ENCODE measurements at regions not wholly inside any gene's neighbourhood (a gene's known extent, or its start where the extent isn't known, plus 50 kb on each side); places are given as distances from the start of the nearest gene placed in this dataset.

- H3K27me3 ChIP-seq (ENCODE audit: insufficient read depth, insufficient read length) = peaks cover 2% of the 10 kb centered on the region
- no peak for DNase-seq (ENCODE audit: low read depth, low spot score)
- H3K4me1 ChIP-seq (ENCODE audit: insufficient read depth, insufficient read length) = peaks cover 3% of the 10 kb centered on the region
- no peaks in the 10 kb centered on the region for H3K9me3 ChIP-seq (ENCODE audit: insufficient read depth, low read length)
- TF ChIP-seq SUZ12 (IDR thresholded peaks at IDR 0.05; ENCODE audit: extremely low read depth, insufficient read depth, insufficient read length) (no peak), ZNF274 (IDR thresholded peaks at IDR 0.05; ENCODE audit: low read depth, low read length) (no peak), YY1 (IDR thresholded peaks at IDR 0.05; ENCODE audit: insufficient read depth, insufficient read length) (no peak)
- no peak overlapping the region for H3K4me3 ChIP-seq (ENCODE audit: insufficient read length, low read depth)
- H3K9ac ChIP-seq (ENCODE audit: insufficient read length, low read depth) = no peak overlapping the region
- no peaks in the 10 kb centered on the region for H3K36me3 ChIP-seq (ENCODE audit: insufficient read depth, insufficient read length, low read length)
These were observed 1094.9 kb upstream of the EEF2KMT start for GRCh38 chr16:6192532-6192931.

- TF ChIP-seq ZNF274 (IDR thresholded peaks at IDR 0.05; ENCODE audit: low read depth, low read length) (no peak), YY1 (IDR thresholded peaks at IDR 0.05; ENCODE audit: insufficient read depth, insufficient read length) (no peak), SUZ12 (IDR thresholded peaks at IDR 0.05; ENCODE audit: extremely low read depth, insufficient read depth, insufficient read length) (no peak)
- H3K27me3 ChIP-seq (ENCODE audit: insufficient read depth, insufficient read length) = peaks cover 2% of the 10 kb centered on the region
- H3K9ac ChIP-seq (ENCODE audit: insufficient read length, low read depth) = no peak overlapping the region
- H3K4me3 ChIP-seq (ENCODE audit: insufficient read length, low read depth) = no peak overlapping the region
- no peaks in the 10 kb centered on the region for H3K36me3 ChIP-seq (ENCODE audit: insufficient read depth, insufficient read length, low read length)
- no peaks in the 10 kb centered on the region for H3K9me3 ChIP-seq (ENCODE audit: insufficient read depth, low read length)
- no peak for DNase-seq (ENCODE audit: low read depth, low spot score)
- peaks cover 3% of the 10 kb centered on the region for H3K4me1 ChIP-seq (ENCODE audit: insufficient read depth, insufficient read length)
These were observed 1093.2 kb upstream of the EEF2KMT start for GRCh38 chr16:6190776-6191175.

- Histone ChIP-seq H3K9me3 (ENCODE audit: insufficient read depth, low read length) (no peaks in the 10 kb centered on the region), H3K36me3 (ENCODE audit: insufficient read depth, insufficient read length, low read length) (no peaks in the 10 kb centered on the region), H3K27me3 (ENCODE audit: insufficient read depth, insufficient read length) (no peaks in the 10 kb centered on the region), H3K4me1 (ENCODE audit: insufficient read depth, insufficient read length) (no peaks in the 10 kb centered on the region), H3K9ac (ENCODE audit: insufficient read length, low read depth) (no peak overlapping the region), H3K4me3 (ENCODE audit: insufficient read length, low read depth) (no peak overlapping the region)
- TF ChIP-seq ZNF274 (IDR thresholded peaks at IDR 0.05; ENCODE audit: low read depth, low read length) (no peak), SUZ12 (IDR thresholded peaks at IDR 0.05; ENCODE audit: extremely low read depth, insufficient read depth, insufficient read length) (no peak), YY1 (IDR thresholded peaks at IDR 0.05; ENCODE audit: insufficient read depth, insufficient read length) (no peak)
- no peak for DNase-seq (ENCODE audit: low read depth, low spot score)
These were observed 1091.6 kb upstream of the EEF2KMT start for GRCh38 chr16:6189216-6189615.

GRCh38 chr16:6177616-6178180, 1080.1 kb upstream of the EEF2KMT start:
- no peaks in the 10 kb centered on the region for H3K36me3 ChIP-seq (ENCODE audit: insufficient read depth, insufficient read length, low read length)
- H3K9ac ChIP-seq (ENCODE audit: insufficient read length, low read depth) = no peak overlapping the region
- no peaks in the 10 kb centered on the region for H3K4me1 ChIP-seq (ENCODE audit: insufficient read depth, insufficient read length)
- TF ChIP-seq ZNF274 (IDR thresholded peaks at IDR 0.05; ENCODE audit: low read depth, low read length) (no peak), YY1 (IDR thresholded peaks at IDR 0.05; ENCODE audit: insufficient read depth, insufficient read length) (no peak), SUZ12 (IDR thresholded peaks at IDR 0.05; ENCODE audit: extremely low read depth, insufficient read depth, insufficient read length) (no peak)
- no peak overlapping the region for H3K4me3 ChIP-seq (ENCODE audit: insufficient read length, low read depth)
- H3K27me3 ChIP-seq (ENCODE audit: insufficient read depth, insufficient read length) = no peaks in the 10 kb centered on the region
- H3K9me3 ChIP-seq (ENCODE audit: insufficient read depth, low read length) = no peaks in the 10 kb centered on the region
- DNase-seq (ENCODE audit: low read depth, low spot score) = no peak

- Histone ChIP-seq H3K9me3 (ENCODE audit: insufficient read depth, low read length) (no peaks in the 10 kb centered on the region), H3K36me3 (ENCODE audit: insufficient read depth, insufficient read length, low read length) (no peaks in the 10 kb centered on the region), H3K9ac (ENCODE audit: insufficient read length, low read depth) (no peak overlapping the region), H3K4me1 (ENCODE audit: insufficient read depth, insufficient read length) (no peaks in the 10 kb centered on the region), H3K4me3 (ENCODE audit: insufficient read length, low read depth) (no peak overlapping the region), H3K27me3 (ENCODE audit: insufficient read depth, insufficient read length) (no peaks in the 10 kb centered on the region)
- no peak for TF ChIP-seq YY1 (IDR thresholded peaks at IDR 0.05; ENCODE audit: insufficient read depth, insufficient read length)
- TF ChIP-seq ZNF274 (IDR thresholded peaks at IDR 0.05; ENCODE audit: low read depth, low read length) = no peak
- TF ChIP-seq SUZ12 (IDR thresholded peaks at IDR 0.05; ENCODE audit: extremely low read depth, insufficient read depth, insufficient read length) = no peak
- no peak for DNase-seq (ENCODE audit: low read depth, low spot score)
These were observed 1072.4 kb upstream of the EEF2KMT start for GRCh38 chr16:6170022-6170421.

- H3K4me1 ChIP-seq (ENCODE audit: insufficient read depth, insufficient read length) = no peaks in the 10 kb centered on the region
- TF ChIP-seq ZNF274 (IDR thresholded peaks at IDR 0.05; ENCODE audit: low read depth, low read length) (no peak), YY1 (IDR thresholded peaks at IDR 0.05; ENCODE audit: insufficient read depth, insufficient read length) (no peak), SUZ12 (IDR thresholded peaks at IDR 0.05; ENCODE audit: extremely low read depth, insufficient read depth, insufficient read length) (no peak)
- H3K9ac ChIP-seq (ENCODE audit: insufficient read length, low read depth) = no peak overlapping the region
- no peaks in the 10 kb centered on the region for H3K9me3 ChIP-seq (ENCODE audit: insufficient read depth, low read length)
- no peaks in the 10 kb centered on the region for H3K27me3 ChIP-seq (ENCODE audit: insufficient read depth, insufficient read length)
- no peak for DNase-seq (ENCODE audit: low read depth, low spot score)
- no peak overlapping the region for H3K4me3 ChIP-seq (ENCODE audit: insufficient read length, low read depth)
- no peaks in the 10 kb centered on the region for H3K36me3 ChIP-seq (ENCODE audit: insufficient read depth, insufficient read length, low read length)
These were observed 1067.9 kb upstream of the EEF2KMT start for GRCh38 chr16:6165330-6165979.

- no peak overlapping the region for H3K9ac ChIP-seq (ENCODE audit: insufficient read length, low read depth)
- no peak for TF ChIP-seq YY1 (IDR thresholded peaks at IDR 0.05; ENCODE audit: insufficient read depth, insufficient read length)
- no peak for TF ChIP-seq ZNF274 (IDR thresholded peaks at IDR 0.05; ENCODE audit: low read depth, low read length)
- TF ChIP-seq SUZ12 (IDR thresholded peaks at IDR 0.05; ENCODE audit: extremely low read depth, insufficient read depth, insufficient read length) = no peak
- no peak for DNase-seq (ENCODE audit: low read depth, low spot score)
- H3K27me3 ChIP-seq (ENCODE audit: insufficient read depth, insufficient read length) = no peaks in the 10 kb centered on the region
- H3K4me3 ChIP-seq (ENCODE audit: insufficient read length, low read depth) = no peak overlapping the region
- no peaks in the 10 kb centered on the region for H3K9me3 ChIP-seq (ENCODE audit: insufficient read depth, low read length)
- H3K4me1 ChIP-seq (ENCODE audit: insufficient read depth, insufficient read length) = no peaks in the 10 kb centered on the region
- no peaks in the 10 kb centered on the region for H3K36me3 ChIP-seq (ENCODE audit: insufficient read depth, insufficient read length, low read length)
These were observed 1063.3 kb upstream of the EEF2KMT start for GRCh38 chr16:6160871-6161270.
